NK-92 treated with Interleukin-12 subunit alpha and Interleukin-12 subunit beta, amount 100 ng/mL, for 24 hours (cell line): ENCODE measurements at regions not wholly inside any gene's neighbourhood (a gene's known extent, or its start where the extent isn't known, plus 50 kb on each side); places are given as distances from the start of the nearest gene placed in this dataset.

Experiments
- DNase-seq: peaks from one replicate; lab custom pipeline; 2025; lab: John Stamatoyannopoulos, UW

DNA sequence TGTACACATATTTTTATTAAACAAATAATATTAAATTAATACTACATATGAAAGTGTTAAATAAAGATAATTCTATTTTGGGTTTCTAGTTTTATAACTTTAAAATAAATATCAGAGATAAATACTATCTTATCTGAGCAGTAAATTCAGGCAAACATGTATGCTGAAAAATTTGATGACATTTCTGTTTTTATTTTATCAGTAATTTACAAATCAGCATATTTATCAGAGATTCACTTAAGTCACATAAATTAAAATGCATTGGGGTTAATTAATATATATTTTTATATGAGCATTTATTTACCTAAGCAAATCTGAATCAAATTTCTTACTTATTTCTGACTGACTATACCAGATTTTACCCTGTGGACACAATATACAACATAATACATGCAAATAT, 1499.8 kb downstream of the OTOL1 start:
- DNase-seq: no peak

DNA sequence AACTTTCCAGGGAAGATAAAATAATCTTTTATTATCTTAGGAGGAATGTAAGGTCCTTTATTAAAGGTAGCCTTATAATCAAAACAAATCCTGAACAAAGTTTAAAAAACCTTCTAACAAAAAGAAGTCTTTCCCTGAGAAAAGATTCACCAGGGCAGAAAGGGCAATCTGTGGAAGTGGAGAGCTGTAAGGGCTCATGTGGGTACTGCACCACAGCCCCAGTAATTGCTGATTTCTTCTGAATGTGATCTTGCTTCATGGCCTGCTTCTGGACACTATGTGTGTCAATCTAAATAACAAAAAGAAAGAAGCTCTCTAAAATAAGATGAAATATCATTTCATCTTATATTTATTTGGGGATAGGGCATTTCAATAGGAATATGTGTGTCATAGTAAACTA, 1501.6 kb downstream of the OTOL1 start:
- DNase-seq: no peak

DNA sequence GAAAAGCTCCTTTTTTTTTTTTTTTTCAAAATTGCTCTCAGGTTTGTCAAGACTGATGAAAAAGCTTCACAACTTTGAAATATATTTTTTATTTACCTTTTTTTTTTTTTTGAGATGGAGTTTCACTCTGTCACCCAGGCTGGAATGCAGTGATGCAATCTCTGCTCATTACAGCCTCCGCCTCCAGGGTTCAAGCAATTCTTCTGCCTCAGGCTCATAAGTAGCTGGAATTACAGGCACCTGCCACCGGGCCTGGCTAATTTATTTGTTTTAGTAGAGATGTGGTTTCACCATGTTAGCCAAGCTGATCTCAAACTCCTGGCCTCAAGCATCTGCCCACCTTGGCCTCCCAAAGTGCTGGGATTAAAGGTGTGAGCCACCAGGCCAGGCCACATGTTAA, 1515.0 kb downstream of the OTOL1 start:
- DNase-seq: no peak

DNA sequence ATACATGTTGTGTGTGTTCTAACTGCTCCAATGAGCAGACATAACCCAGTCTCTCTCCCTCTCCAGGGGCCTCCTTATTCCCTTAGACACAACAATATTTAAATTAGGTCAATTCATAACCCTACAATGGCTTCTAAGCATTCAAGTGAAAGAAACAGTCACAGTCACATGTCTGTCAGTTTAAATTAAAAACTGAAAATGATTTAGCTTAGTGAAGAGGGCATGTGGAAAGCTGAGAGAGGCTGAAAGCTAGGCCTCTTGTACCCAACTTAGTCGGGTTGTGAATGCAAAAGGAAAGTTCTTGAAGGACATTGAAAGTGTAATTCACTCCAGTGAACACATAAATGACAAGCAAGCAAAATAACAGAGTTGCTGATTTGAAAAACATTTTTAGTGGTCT, 1519.6 kb downstream of the OTOL1 start:
- DNase-seq: no peak

DNA sequence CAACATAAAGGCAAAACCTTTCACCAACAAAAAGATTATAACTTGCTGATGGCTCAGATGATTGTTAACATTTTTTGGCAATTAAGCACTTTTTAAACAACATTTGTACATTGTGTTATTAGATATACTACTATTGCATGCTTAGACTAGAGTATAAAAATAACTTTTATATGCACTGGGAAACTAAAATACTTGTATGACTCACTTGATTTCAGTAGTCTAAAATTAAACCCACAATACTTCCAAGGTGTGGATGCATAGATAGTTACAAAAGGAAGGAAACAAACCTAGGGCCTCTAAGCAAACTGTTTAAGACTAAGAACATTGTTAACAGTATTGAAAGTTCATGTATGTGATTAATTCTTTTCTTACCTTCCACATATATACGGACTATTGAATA, 1521.5 kb downstream of the OTOL1 start:
- DNase-seq: no peak

DNA sequence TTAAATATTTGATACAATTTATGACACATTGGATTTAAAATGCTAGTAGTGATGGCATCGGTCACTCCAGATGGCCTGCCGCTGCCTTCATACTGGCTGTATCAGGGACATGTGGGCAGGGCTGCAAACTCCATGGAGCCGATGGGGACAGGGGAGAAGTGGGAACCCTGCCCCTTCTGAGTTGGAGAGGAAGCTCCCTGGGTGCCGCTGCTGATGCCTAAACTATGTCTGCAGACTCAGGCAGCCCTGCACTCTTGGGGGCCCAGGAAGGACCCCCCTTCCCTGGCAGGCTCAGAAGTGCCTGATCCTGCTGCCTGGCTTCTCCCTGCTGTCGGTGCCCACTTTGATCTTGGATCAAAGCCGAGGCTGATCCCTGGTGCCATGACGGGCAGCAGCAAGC, 1522.1 kb downstream of the OTOL1 start:
- DNase-seq: no peak

DNA sequence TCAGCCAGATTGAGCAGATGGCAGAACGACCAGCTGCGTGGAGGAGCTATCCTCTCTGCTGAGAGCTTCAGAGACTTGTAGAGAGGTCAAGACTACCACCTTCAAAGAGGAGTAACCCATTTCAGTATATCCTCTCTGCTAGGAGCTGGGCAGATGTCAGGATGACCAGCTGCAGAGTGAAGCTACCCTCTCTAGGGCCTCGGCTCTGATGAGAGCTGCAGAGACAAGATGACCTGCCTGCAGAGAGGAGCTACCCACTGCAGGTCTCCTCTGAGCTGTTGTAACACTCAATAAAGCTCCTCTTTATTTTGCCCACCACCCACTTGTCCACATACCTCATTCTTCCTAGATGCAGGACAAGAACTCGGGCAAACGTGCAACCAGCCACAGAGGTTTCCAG, 1522.7 kb downstream of the OTOL1 start:
- no peak for DNase-seq

DNA sequence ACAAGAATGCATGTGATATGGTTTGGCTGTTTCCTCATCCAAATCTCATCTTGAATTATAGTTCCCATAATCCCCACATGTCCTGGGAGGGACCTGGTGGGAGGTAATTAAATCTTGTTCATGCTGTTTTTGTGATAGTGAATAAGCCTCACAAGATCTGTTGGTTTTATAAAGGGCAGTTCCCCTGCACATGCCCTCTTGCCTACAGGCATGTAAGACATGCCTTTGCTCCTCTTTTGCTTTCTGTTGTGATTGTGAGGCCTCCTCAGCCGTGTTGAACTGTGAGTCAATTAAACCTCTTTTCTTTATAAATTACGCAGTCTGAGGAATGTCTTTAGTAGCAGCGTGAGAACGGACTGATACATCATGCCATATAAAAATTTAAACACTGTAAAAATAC, 1537.0 kb downstream of the OTOL1 start:
- DNase-seq: no peak

DNA sequence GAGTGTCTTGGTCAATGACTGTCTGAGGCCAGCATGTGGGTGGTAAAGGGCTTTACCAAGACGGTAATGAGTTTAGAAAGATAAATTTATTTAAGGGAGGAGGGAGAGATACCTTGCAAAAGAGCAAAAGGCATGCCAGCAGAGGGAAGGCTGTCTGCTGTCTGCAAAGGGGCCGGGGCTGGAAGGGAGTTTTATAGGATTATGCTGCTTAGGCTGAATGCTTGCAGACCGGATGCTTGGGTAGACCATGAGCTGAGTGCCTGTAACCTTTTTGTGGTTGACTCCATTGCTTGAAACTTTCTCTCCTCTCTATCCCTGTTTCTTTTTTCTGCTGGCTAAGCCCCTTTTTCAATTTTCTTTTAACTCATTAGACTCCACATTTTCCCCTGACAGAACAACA, 1543.0 kb downstream of the OTOL1 start:
- DNase-seq: no peak

DNA sequence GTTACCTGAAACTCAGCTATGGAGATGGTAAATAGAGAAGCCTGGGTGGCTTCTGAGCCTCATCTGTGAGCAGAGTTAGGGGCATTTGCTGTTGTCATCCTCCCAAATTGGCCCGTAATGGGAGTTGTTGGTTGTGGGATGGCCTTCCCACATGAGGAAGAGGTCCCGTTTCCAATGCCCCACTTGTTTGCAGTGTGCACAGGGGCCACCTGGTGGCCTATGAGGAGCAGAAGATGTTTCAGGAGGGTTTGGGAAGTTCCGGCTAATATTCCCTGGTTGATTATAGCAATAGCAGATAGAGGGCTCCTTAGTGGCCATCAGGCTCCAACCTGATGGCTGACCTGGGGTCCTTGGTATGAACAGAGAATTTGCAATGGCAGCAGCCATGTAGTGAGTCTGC, 1546.5 kb downstream of the OTOL1 start:
- DNase-seq: no peak

DNA sequence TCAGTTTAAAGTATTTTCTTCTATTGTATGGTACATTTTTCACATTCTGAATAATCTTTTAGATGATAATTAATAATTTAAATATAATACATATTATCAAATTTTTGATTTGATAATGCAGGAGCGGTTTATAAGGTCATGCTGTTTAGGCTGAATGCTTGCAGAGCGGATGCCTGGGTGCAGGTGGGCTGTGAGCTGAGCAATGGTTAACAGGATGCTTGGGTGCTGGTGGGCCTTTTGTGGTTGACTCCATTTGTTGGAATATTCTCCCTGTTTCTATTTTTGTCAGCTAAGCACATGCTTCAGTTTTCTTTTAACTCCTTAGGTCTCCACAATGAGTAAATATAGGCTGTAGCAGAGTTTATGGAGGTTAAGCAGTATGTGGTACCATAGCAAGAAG, 1549.3 kb downstream of the OTOL1 start:
- DNase-seq: no peak

DNA sequence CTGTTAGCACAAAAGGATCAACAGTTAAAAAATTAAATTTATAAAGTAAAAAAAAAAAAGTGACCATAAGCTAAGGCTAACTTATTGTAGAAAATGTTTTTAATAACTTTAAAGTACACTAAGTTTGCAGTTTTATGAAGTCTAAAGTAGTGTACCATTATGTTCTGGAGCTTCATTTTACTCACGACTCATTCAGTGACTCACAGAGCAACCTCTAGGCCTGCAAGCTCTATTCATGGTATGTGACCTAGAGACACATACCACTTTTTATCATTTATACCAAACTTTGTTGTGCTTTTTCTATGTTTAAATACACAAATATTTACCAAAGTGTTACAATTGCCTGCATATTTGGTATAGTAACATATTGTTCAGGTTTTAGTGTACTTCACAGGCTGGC, 1552.3 kb downstream of the OTOL1 start:
- DNase-seq: no peak

DNA sequence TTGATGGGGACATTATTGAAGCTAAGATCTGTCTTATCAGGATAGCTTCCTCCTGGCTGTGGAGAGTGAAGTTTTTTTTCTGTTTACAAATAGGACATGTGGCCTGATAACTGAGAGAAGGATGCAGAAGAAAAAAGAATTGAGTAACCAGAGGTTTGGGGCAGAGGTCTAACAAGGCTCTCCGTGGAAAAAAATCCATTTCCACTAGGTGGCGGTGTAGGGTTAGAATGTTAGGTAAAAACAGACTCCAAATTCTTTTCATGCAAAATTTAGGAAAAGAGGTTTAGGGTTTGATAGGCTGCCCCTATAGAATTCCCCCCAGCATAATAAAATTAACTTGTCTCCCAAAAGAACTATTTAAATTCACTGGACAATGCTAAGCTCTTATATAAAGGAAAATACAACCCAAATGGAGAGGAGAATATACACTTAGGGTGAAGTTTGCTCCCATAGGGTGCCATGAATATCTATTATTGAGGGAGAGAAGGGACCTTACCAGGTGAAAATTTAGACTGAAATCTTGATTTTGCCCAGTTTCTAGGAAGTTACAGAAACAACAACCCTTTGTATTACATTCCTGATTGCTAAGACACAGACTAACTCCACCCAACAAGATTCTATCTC, 1560.4 kb downstream of the OTOL1 start:
- DNase-seq: peak; percentile 4

DNA sequence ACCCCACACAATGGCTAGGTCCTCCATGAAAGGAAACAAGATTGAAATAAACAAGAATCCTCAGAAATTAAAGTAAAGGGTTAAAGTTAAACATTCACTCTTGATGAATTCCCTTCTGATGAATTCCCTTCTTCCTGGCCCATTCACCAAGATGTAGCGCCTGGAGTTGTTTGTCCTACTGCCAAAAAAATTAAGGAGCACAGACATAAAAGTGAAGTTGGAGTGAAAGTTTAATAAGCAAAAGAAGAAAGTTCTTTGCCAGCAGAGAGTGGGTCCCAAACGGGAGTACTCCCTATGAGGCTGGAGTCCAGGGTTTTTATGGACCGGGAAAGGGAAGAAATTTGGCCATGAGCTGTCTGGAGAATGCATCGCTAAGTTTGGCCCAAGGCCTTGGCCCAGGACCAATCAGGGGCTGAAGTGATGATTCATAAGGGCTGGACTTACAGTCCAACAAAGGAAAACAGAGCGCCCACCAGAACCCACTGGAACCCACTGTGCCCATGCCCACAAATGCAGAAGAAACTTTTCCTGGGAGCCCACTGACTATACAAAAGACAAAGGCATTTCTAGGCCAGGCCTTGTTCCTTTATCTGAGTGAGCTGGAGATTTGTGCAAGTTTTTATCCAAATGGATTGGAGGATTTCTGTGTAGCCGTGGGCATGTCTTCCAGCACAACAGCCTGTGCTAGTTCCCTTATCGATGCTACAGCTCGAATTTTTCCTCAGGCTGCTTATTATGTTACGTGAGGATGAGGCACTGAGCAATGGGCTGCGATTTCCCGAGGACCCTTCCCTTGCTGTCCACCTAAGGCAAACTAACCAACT, 1561.6 kb downstream of the OTOL1 start:
- no peak for DNase-seq

DNA sequence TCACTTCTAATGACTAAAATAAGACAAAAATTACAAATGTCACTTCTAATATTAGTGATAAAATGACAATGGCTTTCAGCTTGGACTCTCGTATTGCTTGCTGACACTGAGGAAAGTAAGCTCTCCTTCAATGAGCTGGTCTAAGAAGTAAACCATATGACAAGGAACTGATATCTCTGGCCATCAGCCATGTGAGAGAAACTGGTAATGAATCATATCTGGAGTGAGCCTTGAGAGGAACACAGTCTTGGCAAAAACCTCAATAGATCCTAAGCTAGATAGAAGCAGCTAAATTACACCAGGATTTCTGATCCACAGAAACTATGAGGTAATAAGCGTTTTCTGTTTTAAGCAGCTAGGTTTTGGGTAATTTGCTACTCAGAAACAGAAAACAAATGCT, 1575.1 kb downstream of the OTOL1 start:
- no peak for DNase-seq
